ENCODE measurements at regions not wholly inside any gene's neighbourhood (a gene's known extent, or its start where the extent isn't known, plus 50 kb on each side); places are given as distances from the start of the nearest gene placed in this dataset.
"Not testable (repeated sequence)": the region's sequence is repeated elsewhere in the genome, so short reads cannot be mapped to it uniquely, and the experiment has no call there.

DNA sequence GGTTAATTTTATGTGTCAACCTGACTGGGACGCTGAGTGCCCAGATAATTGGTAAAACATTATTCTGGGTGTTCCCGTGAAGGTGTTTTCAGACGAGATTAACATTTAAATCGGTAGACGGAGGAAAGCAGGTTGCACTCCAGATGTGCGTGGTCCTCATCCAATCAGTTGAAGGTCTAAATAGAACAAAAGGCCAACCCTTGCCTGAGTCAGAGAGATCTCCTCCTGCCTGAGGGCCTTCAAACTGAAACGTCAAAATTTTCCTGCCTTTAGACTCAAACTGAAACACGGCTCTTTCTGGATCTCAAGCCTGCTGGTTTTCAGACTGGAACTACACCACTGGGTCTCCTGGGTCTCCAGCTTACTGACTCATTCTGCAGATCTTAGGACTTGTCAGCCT lies 70.9 kb downstream of the NPIPA5 start:
- H3K27ac ChIP-seq; CTCF ChIA-PET; DNase-seq (ENCODE audit: low spot score); POLR2A ChIA-PET (ENCODE audit: low non-redundant PET): not testable (repeated sequence)

GRCh38 chr16:15305889-15306288 lies 72.2 kb downstream of the NPIPA5 start:
- CTCF ChIA-PET; H3K27ac ChIP-seq; POLR2A ChIA-PET (ENCODE audit: low non-redundant PET): not testable (repeated sequence)
- DNase-seq (ENCODE audit: low spot score): peak; percentile 20

GRCh38 chr16:15303667-15304324 lies 74.3 kb downstream of the NPIPA5 start:
- H3K27ac ChIP-seq; DNase-seq (ENCODE audit: low spot score); POLR2A ChIA-PET (ENCODE audit: low non-redundant PET); CTCF ChIA-PET: not testable (repeated sequence)

DNA sequence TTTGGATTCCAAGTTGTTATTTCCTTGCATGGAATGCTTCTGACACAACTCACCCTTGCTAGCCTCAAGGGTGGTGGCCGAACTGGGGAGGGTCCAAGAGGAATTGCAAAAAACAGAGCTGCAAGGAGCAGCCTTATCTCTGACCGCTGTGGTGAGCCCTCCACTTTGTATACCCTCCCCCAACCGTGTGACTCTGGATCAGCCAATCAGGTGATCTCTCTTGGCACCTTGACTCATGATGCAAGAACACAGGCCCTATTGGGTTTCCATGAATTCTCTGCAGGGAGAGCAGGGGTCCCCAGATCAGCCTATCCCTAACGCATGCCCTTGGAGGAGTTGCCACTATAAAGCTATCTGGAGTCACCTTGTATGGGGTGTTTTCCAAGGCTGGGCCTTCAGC lies 81.0 kb downstream of the NPIPA5 start:
- DNase-seq (ENCODE audit: low spot score); POLR2A ChIA-PET (ENCODE audit: low non-redundant PET); CTCF ChIA-PET: not testable (repeated sequence)

GRCh38 chr16:15274796-15275195 lies 103.3 kb downstream of the NPIPA5 start:
- DNase-seq (ENCODE audit: low spot score); POLR2A ChIA-PET (ENCODE audit: low non-redundant PET); CTCF ChIA-PET; H3K27ac ChIP-seq: not testable (repeated sequence)

More for the DNA sequence above, 81.0 kb downstream of the NPIPA5 start:
- H3K27ac ChIP-seq: not testable (repeated sequence)

DNA sequence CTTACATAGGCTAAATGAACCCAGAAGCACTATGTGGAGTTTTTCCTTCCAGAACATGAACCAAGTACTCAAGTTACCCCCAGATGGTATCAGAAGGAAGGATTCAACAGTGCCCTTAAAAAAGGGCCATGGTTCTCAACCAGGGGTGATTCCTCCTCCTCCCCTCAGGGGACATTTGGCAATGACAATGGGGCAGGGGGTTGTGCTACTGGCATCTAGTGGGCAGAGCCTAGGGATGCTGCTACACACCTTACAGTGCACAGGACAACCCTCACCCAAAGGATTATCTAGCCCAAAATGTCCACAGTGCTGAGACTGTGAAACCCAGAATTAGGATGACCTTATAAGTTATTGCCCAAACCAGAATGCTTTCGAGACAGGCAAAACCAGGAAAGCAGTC lies 104.1 kb downstream of the NPIPA5 start:
- DNase-seq (ENCODE audit: low spot score); POLR2A ChIA-PET (ENCODE audit: low non-redundant PET); CTCF ChIA-PET: not testable (repeated sequence)

DNA sequence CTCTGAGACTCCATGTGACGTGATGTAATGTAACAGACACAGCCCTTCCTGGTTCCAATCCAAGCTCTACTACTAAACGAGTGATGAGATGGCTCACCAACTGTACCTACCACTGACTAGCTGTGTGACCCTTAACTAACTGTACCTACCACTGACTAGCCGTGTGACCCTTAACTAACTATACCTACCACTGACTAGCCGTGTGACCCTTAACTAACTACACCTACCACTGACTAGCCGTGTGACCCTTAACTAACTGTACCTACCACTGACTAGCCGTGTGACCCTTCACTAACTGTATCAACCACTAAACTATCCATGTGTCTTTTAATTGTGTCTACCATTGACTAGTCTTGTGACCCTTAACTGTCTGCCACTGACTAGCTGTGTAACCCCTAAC lies 111.2 kb downstream of the NPIPA5 start:
- CTCF ChIA-PET; H3K27ac ChIP-seq; POLR2A ChIA-PET (ENCODE audit: low non-redundant PET); DNase-seq (ENCODE audit: low spot score): not testable (repeated sequence)

More for the DNA sequence above, 104.1 kb downstream of the NPIPA5 start:
- H3K27ac ChIP-seq: not testable (repeated sequence)

DNA sequence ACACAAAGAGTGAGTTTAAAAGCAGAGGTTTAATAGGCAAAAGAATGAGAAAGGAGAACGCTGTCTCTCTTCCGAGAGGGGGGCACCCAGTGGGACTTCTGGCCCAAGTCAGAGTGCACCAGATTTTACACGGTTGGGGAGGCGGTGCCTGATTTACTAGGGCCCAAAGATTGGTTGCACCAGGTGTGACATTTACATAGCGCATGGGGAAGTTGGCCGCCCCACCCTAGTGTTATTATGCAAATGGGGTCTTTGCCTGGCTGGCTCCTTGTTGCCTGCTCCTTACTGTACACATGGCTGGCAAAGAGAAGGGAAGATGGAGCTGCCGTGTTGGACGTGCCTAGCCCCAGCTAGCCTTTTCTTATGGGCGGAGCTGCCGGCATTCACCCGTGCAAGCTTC lies 115.9 kb downstream of the NPIPA5 start:
- DNase-seq (ENCODE audit: low spot score); H3K27ac ChIP-seq; CTCF ChIA-PET; POLR2A ChIA-PET (ENCODE audit: low non-redundant PET): not testable (repeated sequence)

DNA sequence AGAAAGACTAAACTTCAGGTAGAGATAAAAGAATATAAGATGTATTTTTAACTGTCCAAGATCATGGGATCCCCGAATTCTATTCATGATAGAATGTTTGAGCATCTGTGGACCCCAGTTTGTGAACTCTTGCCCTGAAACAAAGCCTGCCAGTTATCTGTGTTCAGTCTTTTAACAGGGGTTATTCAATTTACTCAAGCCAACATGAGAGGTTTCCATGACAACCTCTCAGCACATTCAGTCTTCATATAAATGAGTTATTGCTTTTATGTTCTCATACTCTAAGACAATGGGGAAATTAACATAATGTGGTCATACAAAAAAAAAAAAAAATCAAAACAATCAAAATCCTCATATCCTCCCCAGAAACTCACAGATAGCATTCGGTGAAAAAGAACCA lies 130.1 kb downstream of the NPIPA5 start:
- DNase-seq (ENCODE audit: low spot score); POLR2A ChIA-PET (ENCODE audit: low non-redundant PET); CTCF ChIA-PET; H3K27ac ChIP-seq: not testable (repeated sequence)

- CTCF ChIA-PET; H3K27ac ChIP-seq; POLR2A ChIA-PET (ENCODE audit: low non-redundant PET); DNase-seq (ENCODE audit: low spot score): not testable (repeated sequence)
These were observed 141.3 kb downstream of the NPIPA5 start for GRCh38 chr16:15236674-15237323.

- POLR2A ChIA-PET (ENCODE audit: low non-redundant PET); H3K27ac ChIP-seq: not testable (repeated sequence)
These were observed 141.1 kb upstream of the RRN3 start for GRCh38 chr16:15235140-15235539.

GRCh38 chr16:15234702-15235101 lies 140.6 kb upstream of the RRN3 start:
- CTCF ChIA-PET; H3K27ac ChIP-seq; DNase-seq (ENCODE audit: low spot score); POLR2A ChIA-PET (ENCODE audit: low non-redundant PET): not testable (repeated sequence)

More at GRCh38 chr16:15235140-15235539, 141.1 kb upstream of the RRN3 start:
- CTCF ChIA-PET; DNase-seq (ENCODE audit: low spot score): not testable (repeated sequence)

DNA sequence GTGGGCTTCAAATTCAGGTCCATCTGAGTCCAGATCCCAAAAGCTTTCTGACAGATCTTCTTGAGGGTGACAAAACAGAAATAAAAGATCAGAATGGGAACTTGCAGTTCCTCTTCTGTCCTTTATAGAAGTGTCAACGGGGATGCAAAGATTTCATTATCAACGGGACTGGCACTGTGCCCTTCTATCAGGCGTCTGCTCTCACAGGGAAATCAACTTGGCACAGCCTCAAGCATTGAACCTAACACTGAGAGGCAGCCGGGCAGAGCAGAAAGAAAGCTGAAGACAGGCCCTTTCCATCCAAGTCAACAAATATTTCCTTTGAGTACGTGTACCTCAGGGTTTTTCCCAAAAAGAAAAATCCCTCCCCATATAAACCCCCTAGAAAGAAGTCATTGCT lies 136.4 kb upstream of the RRN3 start:
- POLR2A ChIA-PET (ENCODE audit: low non-redundant PET); DNase-seq (ENCODE audit: low spot score); H3K27ac ChIP-seq; CTCF ChIA-PET: not testable (repeated sequence)

DNA sequence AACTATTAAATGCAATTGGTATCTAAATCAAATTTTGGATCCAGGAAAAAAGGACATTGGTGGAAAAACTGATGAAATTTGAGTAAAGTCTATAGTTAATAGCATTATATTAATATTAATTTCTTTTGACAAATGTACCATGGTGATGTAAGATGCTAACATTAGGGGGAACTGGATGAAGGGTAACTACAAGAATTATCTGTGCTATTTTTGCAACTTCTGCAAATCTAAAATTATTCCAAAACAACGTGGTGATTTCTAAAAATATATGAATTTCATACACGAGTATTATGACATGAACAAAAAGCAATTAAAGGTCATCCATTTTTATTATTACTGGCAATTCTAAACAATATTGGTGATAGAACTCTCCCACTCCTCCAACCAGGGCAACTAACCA lies 135.6 kb upstream of the RRN3 start:
- CTCF ChIA-PET; DNase-seq (ENCODE audit: low spot score); H3K27ac ChIP-seq; POLR2A ChIA-PET (ENCODE audit: low non-redundant PET): not testable (repeated sequence)

DNA sequence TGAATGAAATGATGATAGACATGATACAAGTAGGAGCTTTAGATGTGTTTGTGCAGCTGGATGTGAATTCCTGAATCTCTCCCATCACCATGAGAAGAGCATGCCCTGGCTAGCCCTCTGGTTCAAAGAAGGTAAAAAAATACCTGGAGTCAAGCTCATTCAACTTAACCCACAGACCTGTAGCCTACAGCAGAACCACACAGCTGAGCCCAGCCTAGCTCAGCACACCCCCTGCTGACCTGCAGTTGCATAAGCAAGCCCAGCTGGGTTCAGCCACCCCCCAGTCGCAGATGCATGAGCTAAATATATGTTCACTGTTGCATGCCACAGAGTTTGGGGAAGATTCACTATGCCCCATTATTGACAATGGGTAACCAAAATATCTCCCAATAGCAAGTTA lies 130.6 kb upstream of the RRN3 start:
- POLR2A ChIA-PET (ENCODE audit: low non-redundant PET); H3K27ac ChIP-seq; DNase-seq (ENCODE audit: low spot score); CTCF ChIA-PET: not testable (repeated sequence)

DNA sequence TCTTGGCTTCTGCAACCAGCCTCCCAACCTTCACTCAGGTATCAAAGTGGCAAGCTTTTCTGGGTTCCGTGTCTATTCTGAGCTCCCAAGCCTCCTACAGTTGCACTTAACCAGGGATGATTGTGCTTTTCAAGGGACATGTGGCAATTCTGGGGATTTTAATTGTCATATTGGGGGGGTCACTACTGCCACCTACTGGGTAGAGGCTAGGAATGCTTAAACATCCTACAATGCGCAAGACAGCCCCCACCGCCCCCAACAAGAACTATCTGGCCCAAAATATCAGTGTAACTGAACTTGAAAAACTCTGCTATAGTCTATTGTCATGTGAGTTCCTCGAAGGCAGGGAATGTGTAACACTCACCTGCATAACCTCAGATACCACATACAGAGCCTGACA lies 129.3 kb upstream of the RRN3 start:
- DNase-seq (ENCODE audit: low spot score); H3K27ac ChIP-seq; CTCF ChIA-PET; POLR2A ChIA-PET (ENCODE audit: low non-redundant PET): not testable (repeated sequence)
